GM12878 (cell line): ENCODE measurements at regions not wholly inside any gene's neighbourhood (a gene's known extent, or its start where the extent isn't known, plus 50 kb on each side); places are given as distances from the start of the nearest gene placed in this dataset.

Source experiments
- ATAC-seq: fragments of 200-7000 bp; cut with Tn5 transposase; 3 replicates; pipeline ENCODE4 v1.9.1; 2020; ENCODE audit warnings: mild to moderate bottlenecking, moderate library complexity
- BruUV-seq: library from RNA; stranded (reverse); fragments of 400-500 nt; replicated peaks from 2 replicates; lab custom pipeline; 2021; lab: Mats Ljungman, UMichigan
- CTCF ChIA-PET: fragments of 300-600 bp; sonication (Branson Sonifier 250); formaldehyde crosslinking; extraction: SDS; loops from one replicate; lab custom pipeline; 2021; ENCODE audit warnings: inconsistent platforms; lab: Yijun Ruan, JAX
- POLR2A ChIA-PET: fragments of 350-600 bp; formaldehyde crosslinking; extraction: SDS; loops from one replicate; lab custom pipeline; 2021; ENCODE audit warnings: inconsistent platforms; lab: Charles Lee
- RAD21 ChIA-PET: fragments of 300-600 bp; sonication (Branson Sonifier 250); formaldehyde crosslinking; loops from one replicate; lab custom pipeline; 2023; ENCODE audit warnings: antibody characterized with exemption; ENCODE audit not compliant: unreplicated experiment; lab: Charles Lee
- SMC1A ChIA-PET: fragments of 300-600 bp; sonication (Branson Sonifier 250); formaldehyde crosslinking; loops from one replicate; lab custom pipeline; 2023; ENCODE audit not compliant: unreplicated experiment, uncharacterized antibody; lab: Charles Lee
- DNase-seq: peaks from one replicate; pipeline ENCODE4 v3.0.0-alpha.2; 2011; ENCODE audit warnings: low read depth, low spot score
- FAIRE-seq: peaks from 3 replicates; lab custom pipeline; 2011; peaks lifted over from hg19 to GRCh38; lab: Jason Lieb, UNC
- H2AFZ ChIP-seq: 2 replicates; pipeline ENCODE4 v1.6.0; 2011; ENCODE audit warnings: low read depth, low read length, control low read depth; ENCODE audit not compliant: control insufficient read depth
- H3K27ac ChIP-seq: 2 replicates; pipeline ENCODE4 v1.5.1; 2011; ENCODE audit warnings: control low read depth; ENCODE audit not compliant: control insufficient read depth, insufficient read depth
- H3K27me3 ChIP-seq, 2 experiments: replicated peaks in 1 of 2; 2 replicates each; pipeline versions ENCODE4 v1.6.0 to v1.6.1; 2011; ENCODE audit warnings: low read length in 1 of 2; ENCODE audit not compliant: control insufficient read depth in 2 of 2, insufficient read depth in 2 of 2
- H3K36me3 ChIP-seq, 2 experiments: 2 replicates each; pipeline ENCODE4 v1.5.1; 2011; ENCODE audit warnings: low read length in 1 of 2; ENCODE audit not compliant: control insufficient read depth in 2 of 2, insufficient read depth in 2 of 2
- H3K4me1 ChIP-seq: 2 replicates; pipeline ENCODE4 v1.6.1; 2011; ENCODE audit warnings: mild to moderate bottlenecking, low read length, moderate library complexity, mixed read lengths; ENCODE audit not compliant: control insufficient read depth, insufficient read depth
- H3K4me2 ChIP-seq: 2 replicates; pipeline ENCODE4 v1.6.0; 2011; ENCODE audit warnings: control low read depth; ENCODE audit not compliant: control insufficient read depth, insufficient read depth
- H3K4me3 ChIP-seq: fragments of 200-600 bp; sonication (generic); 2 replicates; pipeline ENCODE4 v1.5.1; 2016
- H3K79me2 ChIP-seq: 2 replicates; pipeline ENCODE4 v1.6.0; 2011; ENCODE audit warnings: low read length; ENCODE audit not compliant: control insufficient read depth, insufficient read depth
- H3K9ac ChIP-seq: 2 replicates; pipeline ENCODE4 v1.8.0; 2011; ENCODE audit warnings: low read length, control low read depth, mixed read lengths; ENCODE audit not compliant: control insufficient read depth, insufficient read depth
- H3K9me3 ChIP-seq: replicated peaks from 3 replicates; pipeline ENCODE4 v1.5.1; 2011; ENCODE audit warnings: mild to moderate bottlenecking, low read length; ENCODE audit not compliant: control insufficient read depth, insufficient read depth
- H4K20me1 ChIP-seq: 2 replicates; pipeline ENCODE4 v1.6.0; 2011; ENCODE audit not compliant: control insufficient read depth, insufficient read depth
- ATF7 ChIP-seq: fragments of 450-650 bp; IDR thresholded peaks from 2 replicates; pipeline ENCODE4 v1.6.1; 2016; ENCODE audit warnings: low read depth, mild to moderate bottlenecking
- BACH1 ChIP-seq: fragments of 450-650 bp; IDR thresholded peaks from 2 replicates; pipeline ENCODE4 v1.6.1; 2017; ENCODE audit warnings: mild to moderate bottlenecking, borderline replicate concordance
- CBX5 ChIP-seq: sonication (generic); IDR thresholded peaks from 2 replicates; pipeline ENCODE4 v1.6.1; 2016; ENCODE audit warnings: low read depth, moderate library complexity, mild to moderate bottlenecking, inconsistent platforms
- CEBPB ChIP-seq, 2 experiments: fragments of 150-350 bp in 1 of 2; IDR thresholded peaks; 2 replicates each; pipeline ENCODE4 v1.6.1; 2012 to 2014; ENCODE audit warnings: low read depth in 2 of 2, low read length in 2 of 2, borderline replicate concordance in 1 of 2, inconsistent platforms in 1 of 2
- ESRRA ChIP-seq: IDR thresholded peaks from 2 replicates; pipeline ENCODE4 v1.6.1; 2012; ENCODE audit warnings: mild to moderate bottlenecking, low read length, improper control_type of control experiment
- EZH2 ChIP-seq: IDR thresholded peaks from 2 replicates; pipeline ENCODE4 v1.6.1; 2012; ENCODE audit warnings: low read depth, mild to moderate bottlenecking, control low read depth, inconsistent platforms, low read length, borderline replicate concordance; ENCODE audit not compliant: control insufficient read depth
- FOXK2 ChIP-seq: fragments of 450-650 bp; IDR thresholded peaks from 2 replicates; pipeline ENCODE4 v1.6.1; 2017; ENCODE audit warnings: mild to moderate bottlenecking, moderate library complexity
- NBN ChIP-seq: fragments of 450-650 bp; IDR thresholded peaks from 2 replicates; pipeline ENCODE4 v1.6.1; 2016
- PAX8 ChIP-seq: fragments of 450-650 bp; IDR thresholded peaks from 2 replicates; pipeline ENCODE4 v1.6.1; 2017; ENCODE audit warnings: mild to moderate bottlenecking, moderate library complexity
- RCOR1 ChIP-seq: conservative IDR thresholded peaks from 2 replicates; pipeline ENCODE4 v1.6.1; 2012; ENCODE audit warnings: low read depth, low read length, improper control_type of control experiment
- SMAD1 ChIP-seq: fragments of 450-650 bp; IDR thresholded peaks from 2 replicates; pipeline ENCODE4 v1.6.1; 2018; ENCODE audit warnings: mild to moderate bottlenecking, low read depth; ENCODE audit not compliant: partially characterized antibody
- TARDBP ChIP-seq: IDR thresholded peaks from 2 replicates; pipeline ENCODE4 v1.6.1; 2016; ENCODE audit warnings: borderline replicate concordance
- WGBS: methylation state at CpG from one replicate; pipeline ENCODE4 v1.1.6; 2016; ENCODE audit warnings: low lambda C conversion rate; ENCODE audit not compliant: insufficient replicate concordance, insufficient coverage; ENCODE audit errors: missing lambda C conversion rate; 5-methylcytosine and 5-hydroxymethylcytosine counted together
- in situ Hi-C: fragments of 300-500 bp; cut with MboI; formaldehyde crosslinking; loops from 9 replicates; pipeline ENCODE4 v1.14.3; 2018; ENCODE audit warnings: mixed read lengths
- intact Hi-C: fragments of 100-400 bp; cut with micrococcal nuclease; formaldehyde crosslinking; loops from one replicate; pipeline ENCODE4 v1.14.2; 2022; ENCODE audit not compliant: unreplicated experiment
- TF ChIP-seq, protein P1 (sequence below): fragments of 450-650 bp; IDR thresholded peaks from 2 replicates; pipeline ENCODE4 v1.6.1; 2017; ENCODE audit warnings: mild to moderate bottlenecking
- TF ChIP-seq, protein P2 (sequence below), 3 experiments: IDR thresholded peaks in 2 of 3; conservative IDR thresholded peaks in 1 of 3; 2 replicates each; pipeline ENCODE4 v1.5.1; 2011; ENCODE audit warnings: low read depth in 3 of 3, low read length in 3 of 3, mild to moderate bottlenecking in 3 of 3, control low read depth in 2 of 3, moderate library complexity in 2 of 3, inconsistent platforms in 1 of 3, mixed read lengths in 1 of 3; ENCODE audit not compliant: control insufficient read depth in 2 of 3, insufficient read depth in 1 of 3; ENCODE audit errors: extremely low read depth in 1 of 3
- TF ChIP-seq, protein P3 (sequence below): fragments of 450-650 bp; IDR thresholded peaks from 2 replicates; pipeline ENCODE4 v1.6.1; 2017; ENCODE audit warnings: mild to moderate bottlenecking, moderate library complexity
- TF ChIP-seq, protein P4 (sequence below): fragments of 450-650 bp; IDR thresholded peaks from 2 replicates; pipeline ENCODE4 v1.6.1; 2017; ENCODE audit warnings: low read depth, mild to moderate bottlenecking, moderate library complexity

DNA sequence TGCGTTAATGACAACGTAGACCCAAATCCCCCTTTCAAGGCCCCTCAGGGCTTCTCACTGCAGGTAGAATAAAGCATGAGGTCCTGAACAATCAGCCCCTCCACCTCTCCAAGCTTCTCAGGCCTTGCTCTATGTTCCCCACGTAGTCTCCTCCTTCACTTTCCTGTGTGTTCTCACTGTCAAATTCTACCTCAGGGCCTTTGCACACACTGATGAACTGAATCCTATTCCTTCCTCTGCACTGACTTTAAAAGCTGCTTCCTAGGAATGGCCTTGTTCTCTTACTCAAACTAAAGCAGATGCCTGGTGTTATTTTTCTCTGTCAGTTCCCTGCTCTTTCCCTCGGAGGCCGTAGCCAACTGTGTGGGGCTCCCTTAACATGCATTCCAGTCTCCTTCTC, 66.8 kb upstream of the EDN1 start:
- FAIRE-seq: no peak
- in situ Hi-C loops: no loop called here
- no peaks in the 10 kb centered on the region for H3K79me2 ChIP-seq
- WGBS: 94% methylated on average over 5 of the region's 5 CpGs
- no TSS peak for BruUV-seq
- intact Hi-C loops: no loop called here
- no peaks in the 10 kb centered on the region for H4K20me1 ChIP-seq
- no peaks in the 10 kb centered on the region for H3K4me1 ChIP-seq
- SMC1A ChIA-PET: interaction anchor here (0.8 to 1.5 kb wide), 3 partner anchors 10 to 535 kb away, joined by 3 to 5 read pairs (median 4); no protein-coding TSS in a partner anchor
- no peak for DNase-seq
- no peak overlapping the region for H2AFZ ChIP-seq
- no peak overlapping the region for H3K4me3 ChIP-seq
- H3K9ac ChIP-seq: no peak overlapping the region
- no peak overlapping the region for H3K27ac ChIP-seq
- POLR2A ChIA-PET: interaction anchor here (1.0 kb wide), 1 partner anchor 9 kb away, joined by 4 read pairs; no protein-coding TSS in a partner anchor
- no peak overlapping the region for H3K4me2 ChIP-seq
- CTCF ChIA-PET: interaction anchor here (0.9 kb wide), 1 partner anchor 568 kb away, joined by 3 read pairs; no protein-coding TSS in a partner anchor
- no peak for ATAC-seq
- RAD21 ChIA-PET: no interaction called here
- H3K36me3 ChIP-seq: no peaks in the 10 kb centered on the region
- H3K27me3 ChIP-seq: no peaks in the 10 kb centered on the region
- H3K9me3 ChIP-seq: no peaks in the 10 kb centered on the region
- TF ChIP-seq ESRRA: no peak
- no peak for TF ChIP-seq CBX5
- TF ChIP-seq, protein P1, sequence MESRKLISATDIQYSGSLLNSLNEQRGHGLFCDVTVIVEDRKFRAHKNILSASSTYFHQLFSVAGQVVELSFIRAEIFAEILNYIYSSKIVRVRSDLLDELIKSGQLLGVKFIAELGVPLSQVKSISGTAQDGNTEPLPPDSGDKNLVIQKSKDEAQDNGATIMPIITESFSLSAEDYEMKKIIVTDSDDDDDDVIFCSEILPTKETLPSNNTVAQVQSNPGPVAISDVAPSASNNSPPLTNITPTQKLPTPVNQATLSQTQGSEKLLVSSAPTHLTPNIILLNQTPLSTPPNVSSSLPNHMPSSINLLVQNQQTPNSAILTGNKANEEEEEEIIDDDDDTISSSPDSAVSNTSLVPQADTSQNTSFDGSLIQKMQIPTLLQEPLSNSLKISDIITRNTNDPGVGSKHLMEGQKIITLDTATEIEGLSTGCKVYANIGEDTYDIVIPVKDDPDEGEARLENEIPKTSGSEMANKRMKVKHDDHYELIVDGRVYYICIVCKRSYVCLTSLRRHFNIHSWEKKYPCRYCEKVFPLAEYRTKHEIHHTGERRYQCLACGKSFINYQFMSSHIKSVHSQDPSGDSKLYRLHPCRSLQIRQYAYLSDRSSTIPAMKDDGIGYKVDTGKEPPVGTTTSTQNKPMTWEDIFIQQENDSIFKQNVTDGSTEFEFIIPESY: no peak
- TF ChIP-seq, protein P2, sequence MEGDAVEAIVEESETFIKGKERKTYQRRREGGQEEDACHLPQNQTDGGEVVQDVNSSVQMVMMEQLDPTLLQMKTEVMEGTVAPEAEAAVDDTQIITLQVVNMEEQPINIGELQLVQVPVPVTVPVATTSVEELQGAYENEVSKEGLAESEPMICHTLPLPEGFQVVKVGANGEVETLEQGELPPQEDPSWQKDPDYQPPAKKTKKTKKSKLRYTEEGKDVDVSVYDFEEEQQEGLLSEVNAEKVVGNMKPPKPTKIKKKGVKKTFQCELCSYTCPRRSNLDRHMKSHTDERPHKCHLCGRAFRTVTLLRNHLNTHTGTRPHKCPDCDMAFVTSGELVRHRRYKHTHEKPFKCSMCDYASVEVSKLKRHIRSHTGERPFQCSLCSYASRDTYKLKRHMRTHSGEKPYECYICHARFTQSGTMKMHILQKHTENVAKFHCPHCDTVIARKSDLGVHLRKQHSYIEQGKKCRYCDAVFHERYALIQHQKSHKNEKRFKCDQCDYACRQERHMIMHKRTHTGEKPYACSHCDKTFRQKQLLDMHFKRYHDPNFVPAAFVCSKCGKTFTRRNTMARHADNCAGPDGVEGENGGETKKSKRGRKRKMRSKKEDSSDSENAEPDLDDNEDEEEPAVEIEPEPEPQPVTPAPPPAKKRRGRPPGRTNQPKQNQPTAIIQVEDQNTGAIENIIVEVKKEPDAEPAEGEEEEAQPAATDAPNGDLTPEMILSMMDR (IDR thresholded peaks at IDR 0.05 in 2 of 3, conservative IDR thresholded peaks at IDR 0.05 in 1 of 3; ENCODE audit: control insufficient read depth in 2 of 3, extremely low read depth in 1 of 3, insufficient read depth in 1 of 3, low read depth in 3 of 3, low read length in 3 of 3): no peak
- no peak for TF ChIP-seq FOXK2
- no peak for TF ChIP-seq SMAD1
- TF ChIP-seq RCOR1: no peak
- no peak for TF ChIP-seq CEBPB (IDR thresholded peaks at IDR 0.05; ENCODE audit: borderline replicate concordance in 1 of 2, low read depth in 2 of 2, low read length in 2 of 2)
- TF ChIP-seq, protein P3, sequence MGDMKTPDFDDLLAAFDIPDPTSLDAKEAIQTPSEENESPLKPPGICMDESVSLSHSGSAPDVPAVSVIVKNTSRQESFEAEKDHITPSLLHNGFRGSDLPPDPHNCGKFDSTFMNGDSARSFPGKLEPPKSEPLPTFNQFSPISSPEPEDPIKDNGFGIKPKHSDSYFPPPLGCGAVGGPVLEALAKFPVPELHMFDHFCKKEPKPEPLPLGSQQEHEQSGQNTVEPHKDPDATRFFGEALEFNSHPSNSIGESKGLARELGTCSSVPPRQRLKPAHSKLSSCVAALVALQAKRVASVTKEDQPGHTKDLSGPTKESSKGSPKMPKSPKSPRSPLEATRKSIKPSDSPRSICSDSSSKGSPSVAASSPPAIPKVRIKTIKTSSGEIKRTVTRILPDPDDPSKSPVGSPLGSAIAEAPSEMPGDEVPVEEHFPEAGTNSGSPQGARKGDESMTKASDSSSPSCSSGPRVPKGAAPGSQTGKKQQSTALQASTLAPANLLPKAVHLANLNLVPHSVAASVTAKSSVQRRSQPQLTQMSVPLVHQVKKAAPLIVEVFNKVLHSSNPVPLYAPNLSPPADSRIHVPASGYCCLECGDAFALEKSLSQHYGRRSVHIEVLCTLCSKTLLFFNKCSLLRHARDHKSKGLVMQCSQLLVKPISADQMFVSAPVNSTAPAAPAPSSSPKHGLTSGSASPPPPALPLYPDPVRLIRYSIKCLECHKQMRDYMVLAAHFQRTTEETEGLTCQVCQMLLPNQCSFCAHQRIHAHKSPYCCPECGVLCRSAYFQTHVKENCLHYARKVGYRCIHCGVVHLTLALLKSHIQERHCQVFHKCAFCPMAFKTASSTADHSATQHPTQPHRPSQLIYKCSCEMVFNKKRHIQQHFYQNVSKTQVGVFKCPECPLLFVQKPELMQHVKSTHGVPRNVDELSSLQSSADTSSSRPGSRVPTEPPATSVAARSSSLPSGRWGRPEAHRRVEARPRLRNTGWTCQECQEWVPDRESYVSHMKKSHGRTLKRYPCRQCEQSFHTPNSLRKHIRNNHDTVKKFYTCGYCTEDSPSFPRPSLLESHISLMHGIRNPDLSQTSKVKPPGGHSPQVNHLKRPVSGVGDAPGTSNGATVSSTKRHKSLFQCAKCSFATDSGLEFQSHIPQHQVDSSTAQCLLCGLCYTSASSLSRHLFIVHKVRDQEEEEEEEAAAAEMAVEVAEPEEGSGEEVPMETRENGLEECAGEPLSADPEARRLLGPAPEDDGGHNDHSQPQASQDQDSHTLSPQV: no peak
- no peak for TF ChIP-seq ATF7
- TF ChIP-seq, protein P4, sequence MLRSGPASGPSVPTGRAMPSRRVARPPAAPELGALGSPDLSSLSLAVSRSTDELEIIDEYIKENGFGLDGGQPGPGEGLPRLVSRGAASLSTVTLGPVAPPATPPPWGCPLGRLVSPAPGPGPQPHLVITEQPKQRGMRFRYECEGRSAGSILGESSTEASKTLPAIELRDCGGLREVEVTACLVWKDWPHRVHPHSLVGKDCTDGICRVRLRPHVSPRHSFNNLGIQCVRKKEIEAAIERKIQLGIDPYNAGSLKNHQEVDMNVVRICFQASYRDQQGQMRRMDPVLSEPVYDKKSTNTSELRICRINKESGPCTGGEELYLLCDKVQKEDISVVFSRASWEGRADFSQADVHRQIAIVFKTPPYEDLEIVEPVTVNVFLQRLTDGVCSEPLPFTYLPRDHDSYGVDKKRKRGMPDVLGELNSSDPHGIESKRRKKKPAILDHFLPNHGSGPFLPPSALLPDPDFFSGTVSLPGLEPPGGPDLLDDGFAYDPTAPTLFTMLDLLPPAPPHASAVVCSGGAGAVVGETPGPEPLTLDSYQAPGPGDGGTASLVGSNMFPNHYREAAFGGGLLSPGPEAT: no peak
- TF ChIP-seq EZH2: no peak
- TF ChIP-seq BACH1: no peak
- no peak for TF ChIP-seq TARDBP
- no peak for TF ChIP-seq PAX8
- TF ChIP-seq NBN: no peak
